ENCODE measurements at regions not wholly inside any gene's neighbourhood (a gene's known extent, or its start where the extent isn't known, plus 50 kb on each side); places are given as distances from the start of the nearest gene placed in this dataset.

- Histone ChIP-seq H3K9me3 (replicated peaks; ENCODE audit: control insufficient read depth, insufficient read depth, low read length) (no peaks in the 10 kb centered on the region), H3K4me2 (ENCODE audit: insufficient read depth, low read length) (no peak overlapping the region), H3K27me3 (ENCODE audit: control insufficient read depth in 2 of 2, insufficient read depth in 2 of 2, low read length in 2 of 2) (no peaks in the 10 kb centered on the region), H4K20me1 (replicated peaks; ENCODE audit: control insufficient read depth, extremely low read depth, insufficient read depth, low read length) (no peaks in the 10 kb centered on the region), H3K9ac (replicated peaks; ENCODE audit: extremely low read depth, insufficient read depth, low read length) (no peak overlapping the region), H3K9me1 (replicated peaks; ENCODE audit: control insufficient read depth, extremely low read depth, insufficient read depth, low read length) (no peaks in the 10 kb centered on the region), H3K4me3 (replicated peaks in 1 of 3; ENCODE audit: insufficient read depth in 1 of 3, low read depth in 1 of 3, low read length in 3 of 3) (no peak overlapping the region), H3K79me2 (ENCODE audit: control insufficient read depth, insufficient read depth, low read length) (no peaks in the 10 kb centered on the region), H3K36me3 (ENCODE audit: control insufficient read depth in 2 of 2, extremely low read depth in 1 of 2, insufficient read depth in 2 of 2, low read length in 2 of 2) (no peaks in the 10 kb centered on the region), H2AFZ (ENCODE audit: low read depth, low read length) (no peak overlapping the region), H3K27ac (ENCODE audit: insufficient read depth, low read depth, low read length) (no peak overlapping the region), H3K4me1 (ENCODE audit: control insufficient read depth, extremely low read depth, insufficient read depth, low read length) (peaks cover 19% of the 10 kb centered on the region)
- POLR2A ChIA-PET, result no interaction called here
- FAIRE-seq (no peak), DNase-seq (ENCODE audit: low read depth, low spot score) (no peak)
- no TSS peak for BruUV-seq (replicated peaks)
- TF ChIP-seq JUN (IDR thresholded peaks at IDR 0.05; ENCODE audit: borderline replicate concordance, insufficient read depth, insufficient read length, low read depth) (no peak), POLR2AphosphoS5 (IDR thresholded peaks at IDR 0.05; ENCODE audit: insufficient read depth, low read depth, low read length) (no peak), GATA2 (IDR thresholded peaks at IDR 0.05; ENCODE audit: insufficient read depth, insufficient read length, low read depth, low read length) (no peak)
- intact Hi-C loops (cut with micrococcal nuclease) (no loop called here), dilution Hi-C loops (cut with MboI; ENCODE audit: extremely low pct_ligation_motif_present, low sequenced_read_pairs) (no loop called here)
- CTCF ChIA-PET, result interaction anchor here (1.1 to 1.3 kb wide), 2 partner anchors 10 to 25 kb away, joined by 3 read pairs; no protein-coding TSS in a partner anchor
These were observed 207.9 kb upstream of the GADL1 start for GRCh38 chr3:31102196-31102879.

DNA sequence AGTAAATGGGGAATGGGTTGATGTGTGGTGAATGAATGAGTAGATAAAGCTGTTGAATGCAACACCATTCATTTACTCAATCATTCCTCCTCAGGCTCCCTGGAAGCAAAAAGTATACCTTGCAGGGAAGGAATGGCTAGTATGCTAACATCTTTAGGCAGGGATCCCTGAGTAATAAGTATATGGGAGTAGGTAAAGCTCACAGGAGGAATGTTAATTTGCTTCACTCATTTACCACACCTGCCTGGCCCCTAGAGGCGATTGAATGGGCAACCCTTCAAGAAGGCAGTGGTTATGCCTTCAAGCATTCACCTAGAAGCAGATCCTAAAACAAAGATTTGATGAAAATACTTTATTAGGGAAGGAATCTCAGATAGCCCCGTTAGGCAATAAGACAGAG, 208.7 kb upstream of the GADL1 start:
- Histone ChIP-seq H3K27ac (ENCODE audit: insufficient read depth, low read depth, low read length) (no peak overlapping the region), H4K20me1 (replicated peaks; ENCODE audit: control insufficient read depth, extremely low read depth, insufficient read depth, low read length) (no peaks in the 10 kb centered on the region), H3K9ac (replicated peaks; ENCODE audit: extremely low read depth, insufficient read depth, low read length) (no peak overlapping the region), H3K4me2 (ENCODE audit: insufficient read depth, low read length) (no peak overlapping the region), H3K79me2 (ENCODE audit: control insufficient read depth, insufficient read depth, low read length) (no peaks in the 10 kb centered on the region), H3K9me3 (replicated peaks; ENCODE audit: control insufficient read depth, insufficient read depth, low read length) (no peaks in the 10 kb centered on the region), H3K27me3 (ENCODE audit: control insufficient read depth in 2 of 2, insufficient read depth in 2 of 2, low read length in 2 of 2) (no peaks in the 10 kb centered on the region), H3K36me3 (ENCODE audit: control insufficient read depth in 2 of 2, extremely low read depth in 1 of 2, insufficient read depth in 2 of 2, low read length in 2 of 2) (no peaks in the 10 kb centered on the region), H3K4me1 (ENCODE audit: control insufficient read depth, extremely low read depth, insufficient read depth, low read length) (peaks cover 19% of the 10 kb centered on the region), H2AFZ (ENCODE audit: low read depth, low read length) (no peak overlapping the region), H3K9me1 (replicated peaks; ENCODE audit: control insufficient read depth, extremely low read depth, insufficient read depth, low read length) (no peaks in the 10 kb centered on the region), H3K4me3 (replicated peaks in 1 of 3; ENCODE audit: insufficient read depth in 1 of 3, low read depth in 1 of 3, low read length in 3 of 3) (no peak overlapping the region)
- TF ChIP-seq POLR2A (IDR thresholded peaks at IDR 0.05; ENCODE audit: low read depth, low read length), result no peak
- TF ChIP-seq EZH2 (IDR thresholded peaks at IDR 0.05; ENCODE audit: borderline replicate concordance, low read depth, low read length, severe bottlenecking), result no peak
- TF ChIP-seq GATA2 (IDR thresholded peaks at IDR 0.05; ENCODE audit: insufficient read depth, insufficient read length, low read depth, low read length), result no peak
- TF ChIP-seq MYC (IDR thresholded peaks at IDR 0.05; ENCODE audit: low read depth, low read length), result no peak
- BruUV-seq (replicated peaks), result no TSS peak
- POLR2A ChIA-PET, result no interaction called here
- CTCF ChIA-PET, result no interaction called here
- FAIRE-seq, result no peak
- dilution Hi-C loops (cut with MboI; ENCODE audit: extremely low pct_ligation_motif_present, low sequenced_read_pairs), result no loop called here
- intact Hi-C loops (cut with micrococcal nuclease), result no loop called here
- no peak for DNase-seq (ENCODE audit: low read depth, low spot score)

All from endothelial cell of umbilical vein (primary cell).